GM13976 (cell line): ENCODE measurements at regions not wholly inside any gene's neighbourhood (a gene's known extent, or its start where the extent isn't known, plus 50 kb on each side); places are given as distances from the start of the nearest gene placed in this dataset.

Experiments
- DNase-seq: peaks from one replicate; pipeline ENCODE4 v3.0.0; 2012; ENCODE audit warnings: low spot score
- in situ Hi-C: fragments of 300-500 bp; cut with MboI; formaldehyde crosslinking; loops from one replicate; pipeline ENCODE4 v1.12.0; 2022; ENCODE audit warnings: low sequenced_read_pairs, mixed read lengths, inconsistent platforms; ENCODE audit not compliant: unreplicated experiment
- TF ChIP-seq, protein P1 (sequence below): IDR thresholded peaks from 2 replicates; pipeline ENCODE4 v1.5.1; 2012; ENCODE audit warnings: borderline replicate concordance, mild to moderate bottlenecking; ENCODE audit not compliant: insufficient read depth; ENCODE audit errors: extremely low read depth, missing control alignments, control extremely low read depth

DNA sequence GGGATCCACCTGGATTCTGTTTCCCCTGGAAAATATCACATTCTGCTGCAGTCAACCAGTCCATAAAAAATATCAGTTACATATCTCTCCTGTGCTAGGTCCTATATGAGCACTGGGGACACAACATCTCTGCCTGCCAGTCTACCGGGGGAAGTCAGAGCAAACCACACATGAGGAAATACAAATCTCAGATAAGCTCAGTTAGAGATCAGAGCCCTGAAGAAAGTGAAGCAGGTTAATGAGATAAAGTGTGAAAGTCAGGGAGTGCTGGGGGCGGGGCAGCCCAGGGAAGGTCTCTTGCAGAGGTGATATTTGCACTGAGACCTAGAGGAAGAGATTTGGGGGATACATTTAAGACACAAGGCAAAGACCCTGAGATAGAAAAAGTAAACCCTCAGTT lies 67.8 kb upstream of the SLC1A1 start:
- TF ChIP-seq, protein P1, sequence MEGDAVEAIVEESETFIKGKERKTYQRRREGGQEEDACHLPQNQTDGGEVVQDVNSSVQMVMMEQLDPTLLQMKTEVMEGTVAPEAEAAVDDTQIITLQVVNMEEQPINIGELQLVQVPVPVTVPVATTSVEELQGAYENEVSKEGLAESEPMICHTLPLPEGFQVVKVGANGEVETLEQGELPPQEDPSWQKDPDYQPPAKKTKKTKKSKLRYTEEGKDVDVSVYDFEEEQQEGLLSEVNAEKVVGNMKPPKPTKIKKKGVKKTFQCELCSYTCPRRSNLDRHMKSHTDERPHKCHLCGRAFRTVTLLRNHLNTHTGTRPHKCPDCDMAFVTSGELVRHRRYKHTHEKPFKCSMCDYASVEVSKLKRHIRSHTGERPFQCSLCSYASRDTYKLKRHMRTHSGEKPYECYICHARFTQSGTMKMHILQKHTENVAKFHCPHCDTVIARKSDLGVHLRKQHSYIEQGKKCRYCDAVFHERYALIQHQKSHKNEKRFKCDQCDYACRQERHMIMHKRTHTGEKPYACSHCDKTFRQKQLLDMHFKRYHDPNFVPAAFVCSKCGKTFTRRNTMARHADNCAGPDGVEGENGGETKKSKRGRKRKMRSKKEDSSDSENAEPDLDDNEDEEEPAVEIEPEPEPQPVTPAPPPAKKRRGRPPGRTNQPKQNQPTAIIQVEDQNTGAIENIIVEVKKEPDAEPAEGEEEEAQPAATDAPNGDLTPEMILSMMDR: no peak
- DNase-seq: no peak
- in situ Hi-C loops: no loop called here

DNA sequence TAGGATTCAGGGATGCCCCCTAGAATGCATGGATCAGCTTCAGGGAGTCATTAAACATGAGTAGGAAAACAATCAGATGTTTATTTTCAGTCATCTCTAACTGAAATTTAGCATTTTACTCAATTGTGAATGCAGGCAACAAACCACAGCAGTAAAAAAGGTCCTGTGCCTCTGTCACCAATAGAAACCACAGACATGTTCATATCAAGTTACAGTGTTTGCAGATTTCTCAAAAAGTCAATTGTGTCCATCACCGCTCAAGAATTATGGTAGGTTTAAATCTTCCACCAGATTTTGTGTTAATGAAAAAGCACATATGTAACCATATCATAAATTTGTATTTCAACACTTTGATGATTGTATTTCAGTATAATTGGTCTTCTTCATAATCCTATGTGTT lies 68.4 kb upstream of the SLC1A1 start:
- in situ Hi-C loops: no loop called here
- DNase-seq: no peak
- TF ChIP-seq, protein P1: no peak

DNA sequence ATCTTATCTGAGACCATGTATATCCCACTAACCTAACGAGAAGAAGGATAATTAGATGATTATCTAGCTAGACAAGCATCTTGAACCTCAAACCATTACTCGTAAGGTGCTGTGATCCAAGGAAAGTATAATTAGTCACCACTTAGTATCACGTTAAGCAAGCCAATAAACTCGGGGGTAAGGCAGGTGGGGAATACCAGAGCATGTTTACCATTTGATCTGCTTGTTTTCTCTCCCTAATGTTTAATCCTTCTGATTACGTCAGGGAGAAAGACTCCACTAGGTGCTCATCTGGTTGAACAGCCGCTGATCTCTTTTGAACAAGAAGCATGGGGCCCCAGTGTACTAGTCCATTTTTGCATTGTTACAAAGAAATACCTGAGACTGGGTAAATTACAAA lies 69.9 kb upstream of the SLC1A1 start:
- in situ Hi-C loops: no loop called here
- TF ChIP-seq, protein P1: no peak
- no peak for DNase-seq

DNA sequence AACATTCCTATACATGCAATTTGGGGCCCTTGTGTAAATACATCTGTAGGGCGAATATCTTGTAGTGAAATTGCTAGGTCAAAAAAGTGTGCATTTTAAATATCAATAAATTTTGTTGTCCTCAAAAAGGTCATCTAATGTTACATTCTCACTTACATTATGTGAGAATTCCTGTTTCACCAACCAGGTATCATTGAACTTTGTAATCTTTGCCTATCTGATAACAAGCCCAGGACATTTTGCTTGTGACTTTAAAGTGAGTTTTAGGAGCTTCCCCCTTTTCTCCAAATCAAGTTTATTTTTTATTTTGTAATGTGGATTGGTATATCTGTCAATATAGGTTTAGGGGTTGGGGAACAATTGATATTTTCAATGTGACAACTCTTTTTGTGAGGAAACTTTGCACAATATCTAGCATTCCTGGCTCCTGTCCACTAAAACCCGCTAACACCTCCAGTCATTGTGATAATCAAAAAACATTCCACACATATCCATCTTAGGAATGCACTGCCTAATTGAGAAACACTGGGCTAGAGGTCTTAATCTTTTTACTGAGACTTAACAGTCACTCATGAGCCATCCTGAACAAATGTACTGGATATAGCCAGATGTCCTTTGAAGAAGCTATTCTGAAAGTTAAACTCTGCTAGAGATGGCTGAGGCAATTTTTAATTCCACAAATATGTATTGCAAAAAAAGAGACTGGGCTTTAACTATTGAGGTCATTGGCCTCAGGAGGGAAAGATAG lies 72.5 kb upstream of the SLC1A1 start:
- TF ChIP-seq, protein P1: no peak
- no peak for DNase-seq
- in situ Hi-C loops: no loop called here

DNA sequence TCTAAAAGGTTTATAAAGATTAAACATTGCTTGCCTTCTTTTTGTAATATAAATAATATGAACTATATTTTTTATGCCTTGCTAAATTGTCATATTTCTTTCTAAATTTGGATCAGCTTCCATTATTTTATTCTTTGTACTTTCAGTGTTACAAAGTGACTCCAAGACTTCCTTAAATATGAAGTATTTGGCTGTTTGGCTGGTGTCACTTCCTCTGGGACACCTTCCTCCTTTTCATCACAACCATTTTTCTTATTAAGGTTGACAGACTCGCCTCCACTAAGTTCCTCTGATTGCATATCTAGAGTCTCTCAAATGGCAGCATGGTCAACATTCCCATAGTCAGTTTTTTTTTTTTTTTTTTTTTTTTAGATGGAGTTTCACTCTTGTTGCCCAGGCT lies 73.8 kb upstream of the SLC1A1 start:
- in situ Hi-C loops: no loop called here
- no peak for DNase-seq
- TF ChIP-seq, protein P1: no peak

DNA sequence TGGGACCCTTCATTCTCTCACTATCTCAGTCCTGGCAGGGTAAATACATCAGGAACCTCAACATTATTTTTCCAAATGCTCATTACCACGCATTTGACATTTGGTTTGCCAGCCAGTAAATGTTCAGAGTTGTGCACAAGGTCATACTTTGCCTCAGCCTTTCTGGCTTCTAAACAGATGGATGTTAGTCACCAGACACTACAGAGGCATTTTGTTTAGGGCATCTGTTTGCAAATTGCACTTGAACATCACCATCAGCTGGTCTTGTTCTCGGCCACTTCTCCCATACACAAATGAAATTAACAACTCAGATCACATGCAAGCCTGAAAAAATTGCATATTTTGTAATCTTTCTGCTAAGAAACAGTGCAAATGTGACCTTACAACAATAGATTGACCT lies 75.0 kb upstream of the SLC1A1 start:
- TF ChIP-seq, protein P1: no peak
- in situ Hi-C loops: no loop called here

More for the DNA sequence above, 75.0 kb upstream of the SLC1A1 start:
- DNase-seq: no peak
